ENCODE measurements at regions not wholly inside any gene's neighbourhood (a gene's known extent, or its start where the extent isn't known, plus 50 kb on each side); places are given as distances from the start of the nearest gene placed in this dataset.

- TF ChIP-seq KDM5B (IDR thresholded peaks at IDR 0.05; ENCODE audit: insufficient replicate concordance, low read depth, low read length) (no peak), ZNF766 (CRISPR knock-in tag; conservative IDR thresholded peaks at IDR 0.05) (no peak), THRA (IDR thresholded peaks at IDR 0.05) (no peak), ILK (tag; IDR thresholded peaks at IDR 0.05; ENCODE audit: borderline replicate concordance, low read depth) (no peak), BRF2 (IDR thresholded peaks at IDR 0.05; ENCODE audit: borderline replicate concordance, insufficient read depth, insufficient read length) (no peak)
Observed at GRCh38 chr5:68922172-68922987, 171.4 kb upstream of the SLC30A5 start (continued).

DNA sequence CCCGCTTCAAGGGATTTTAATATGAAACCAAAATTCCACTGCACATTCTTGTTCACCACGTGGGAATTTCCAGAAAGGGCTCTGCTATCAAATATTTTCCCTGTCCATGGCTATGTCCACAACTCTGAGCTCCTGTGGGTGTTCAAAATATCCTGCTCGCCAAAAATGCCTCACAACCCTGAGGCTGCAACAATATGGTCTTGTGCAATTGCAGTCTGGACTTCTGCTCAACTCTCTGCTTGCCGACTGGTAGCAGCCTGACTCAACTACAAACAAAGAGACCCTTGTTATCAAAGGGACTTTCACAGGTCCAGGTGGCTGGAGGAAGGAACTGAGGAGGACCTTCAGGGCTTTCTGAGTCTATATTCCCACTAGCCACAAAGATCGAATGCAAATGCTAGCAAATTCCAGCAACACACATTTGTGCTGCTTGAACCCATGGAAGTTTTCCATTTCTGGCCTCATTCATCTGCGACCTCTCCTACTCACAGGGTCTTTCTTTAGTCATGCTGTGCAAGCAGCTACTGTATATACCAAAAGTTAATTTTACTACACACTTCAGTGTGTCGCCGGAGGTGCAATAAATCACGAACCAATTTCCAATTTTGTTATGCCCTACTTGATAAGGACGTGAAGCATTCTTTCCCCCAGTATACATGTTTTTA, 169.2 kb upstream of the SLC30A5 start:
- Histone ChIP-seq H3K9ac (ENCODE audit: insufficient read depth in 1 of 2, low read depth in 2 of 2, low read length in 2 of 2) (no peak overlapping the region), H4K20me1 (replicated peaks; ENCODE audit: control insufficient read depth, insufficient read depth, low read length) (no peaks in the 10 kb centered on the region), H3K4me2 (ENCODE audit: insufficient read depth, low read length) (no peak overlapping the region), H3K9me3 (replicated peaks; ENCODE audit: control insufficient read depth, insufficient read depth, low read depth, low read length) (no peaks in the 10 kb centered on the region), H2AFZ (ENCODE audit: low read depth, low read length) (no peak overlapping the region), H3K4me1 (replicated peaks in 1 of 2; ENCODE audit: control insufficient read depth in 2 of 2, insufficient read depth in 2 of 2, low read length in 2 of 2) (peaks cover 0 to 5% of the 10 kb centered on the region in 2 experiments; a peak in 1 of 5 replicates), H3K4me3 (no peak overlapping the region), H3K9me1 (ENCODE audit: control insufficient read depth, insufficient read depth, low read length) (no peaks in the 10 kb centered on the region), H3K27ac (ENCODE audit: extremely low read depth, low read depth, low read length) (no peak overlapping the region), H3K79me2 (ENCODE audit: control insufficient read depth, insufficient read depth, low read length) (no peaks in the 10 kb centered on the region), H3K36me3 (ENCODE audit: control insufficient read depth, insufficient read depth, low read length) (no peaks in the 10 kb centered on the region), H3K27me3 (ENCODE audit: control insufficient read depth in 2 of 2, insufficient read depth in 2 of 2, low read length in 2 of 2) (no peaks in the 10 kb centered on the region; a peak in 2 of 5 replicates)
- BruUV-seq (replicated peaks) = no TSS peak
- TF ChIP-seq ZNF431 (CRISPR knock-in tag; IDR thresholded peaks at IDR 0.05) = no peak
- TF ChIP-seq, protein P1, sequence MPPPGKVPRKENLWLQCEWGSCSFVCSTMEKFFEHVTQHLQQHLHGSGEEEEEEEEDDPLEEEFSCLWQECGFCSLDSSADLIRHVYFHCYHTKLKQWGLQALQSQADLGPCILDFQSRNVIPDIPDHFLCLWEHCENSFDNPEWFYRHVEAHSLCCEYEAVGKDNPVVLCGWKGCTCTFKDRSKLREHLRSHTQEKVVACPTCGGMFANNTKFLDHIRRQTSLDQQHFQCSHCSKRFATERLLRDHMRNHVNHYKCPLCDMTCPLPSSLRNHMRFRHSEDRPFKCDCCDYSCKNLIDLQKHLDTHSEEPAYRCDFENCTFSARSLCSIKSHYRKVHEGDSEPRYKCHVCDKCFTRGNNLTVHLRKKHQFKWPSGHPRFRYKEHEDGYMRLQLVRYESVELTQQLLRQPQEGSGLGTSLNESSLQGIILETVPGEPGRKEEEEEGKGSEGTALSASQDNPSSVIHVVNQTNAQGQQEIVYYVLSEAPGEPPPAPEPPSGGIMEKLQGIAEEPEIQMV (tag; conservative IDR thresholded peaks at IDR 0.05; ENCODE audit: low read depth) = no peak
- FAIRE-seq = no peak
- ChIA-PET CTCF (ENCODE audit: low intra/inter-chr PET ratio) (no interaction called here), POLR2A (no interaction called here)
- intact Hi-C loops (cut with micrococcal nuclease) (no loop called here), in situ Hi-C loops (cut with MboI) (no loop called here)
- WGBS (ENCODE audit: insufficient coverage, low coverage, missing lambda C conversion rate) = 0% methylated on average over 10 of the region's 10 CpGs
- no peak for ATAC-seq
- DNase-seq (ENCODE audit: extremely low read depth in 1 of 4, low spot score in 3 of 4) = no peak

Measured in K562 (cell line).